ENCODE measurements at regions not wholly inside any gene's neighbourhood (a gene's known extent, or its start where the extent isn't known, plus 50 kb on each side); places are given as distances from the start of the nearest gene placed in this dataset.

GRCh38 chr19:34017601-34018000 is 154.7 kb upstream of the LSM14A start:
- H3K79me2 ChIP-seq (ENCODE audit: insufficient read depth), result no peaks in the 10 kb centered on the region
- no peak for TF ChIP-seq REST (IDR thresholded peaks at IDR 0.05; ENCODE audit: low read depth, low read length)
- no peak for TF ChIP-seq FOXM1 (IDR thresholded peaks at IDR 0.05; ENCODE audit: low read depth)
- no peak for TF ChIP-seq IRF3 (IDR thresholded peaks at IDR 0.05; ENCODE audit: low read depth, low read length)
- no peak for TF ChIP-seq RAD21 (IDR thresholded peaks at IDR 0.05; ENCODE audit: low read length)
- TF ChIP-seq SMC3 (IDR thresholded peaks at IDR 0.05; ENCODE audit: low read depth, low read length), result no peak
- TF ChIP-seq FOXJ3 (CRISPR knock-in tag; IDR thresholded peaks at IDR 0.05), result no peak
- TF ChIP-seq CHD2 (IDR thresholded peaks at IDR 0.05; ENCODE audit: low read length, partially characterized antibody), result no peak
- no peak for TF ChIP-seq RXRA (IDR thresholded peaks at IDR 0.05; ENCODE audit: borderline replicate concordance, low read depth)
- no peak for TF ChIP-seq MEF2A (IDR thresholded peaks at IDR 0.05; ENCODE audit: borderline replicate concordance, low read depth)
- no peak for TF ChIP-seq NFIC (IDR thresholded peaks at IDR 0.05; ENCODE audit: borderline replicate concordance)
- TF ChIP-seq YY1 (IDR thresholded peaks at IDR 0.05; ENCODE audit: low read depth), result no peak
- no peak for TF ChIP-seq GATA2 (CRISPR knock-in tag; IDR thresholded peaks at IDR 0.05)
- TF ChIP-seq FOSL2 (IDR thresholded peaks at IDR 0.05; ENCODE audit: borderline replicate concordance, low read depth), result no peak
- no peak for TF ChIP-seq USF1 (IDR thresholded peaks at IDR 0.05; ENCODE audit: borderline replicate concordance, low read depth)
- TF ChIP-seq NRF1 (IDR thresholded peaks at IDR 0.05; ENCODE audit: low read depth, low read length), result no peak
- no peak for TF ChIP-seq MXI1 (IDR thresholded peaks at IDR 0.05; ENCODE audit: low read depth, low read length)
- no peak for TF ChIP-seq ZBTB33 (IDR thresholded peaks at IDR 0.05; ENCODE audit: borderline replicate concordance, low read depth)
- ChIA-PET POLR2A (no interaction called here), CTCF (no interaction called here)
- H3K4me2 ChIP-seq, result no peak overlapping the region
- H3K4me3 ChIP-seq (ENCODE audit: low read depth in 2 of 2, low read length in 1 of 2), result no peak overlapping the region
- H4K20me1 ChIP-seq (ENCODE audit: insufficient read depth), result no peaks in the 10 kb centered on the region
- no peaks in the 10 kb centered on the region for H3K4me1 ChIP-seq (ENCODE audit: control insufficient read depth in 1 of 2, insufficient read depth in 2 of 2, low read depth in 1 of 2, low read length in 1 of 2)
- H3K9me2 ChIP-seq, result no peaks in the 10 kb centered on the region
- H3F3A ChIP-seq (replicated peaks; ENCODE audit: insufficient read depth), result no peaks in the 10 kb centered on the region
- no peak overlapping the region for H2AFZ ChIP-seq (ENCODE audit: low read depth)
- no peaks in the 10 kb centered on the region for H3K9me3 ChIP-seq
- H3K27ac ChIP-seq (ENCODE audit: low read depth in 2 of 2, low read length in 1 of 2), result no peak overlapping the region
- H3K9ac ChIP-seq, result no peak overlapping the region
- H3K36me3 ChIP-seq (replicated peaks in 1 of 2; ENCODE audit: control insufficient read depth in 1 of 2, insufficient read depth in 2 of 2, low read length in 1 of 2), result no peaks in the 10 kb centered on the region
- 63% methylated on average over 5 of the region's 5 CpGs for WGBS (ENCODE audit: low lambda C conversion rate)
- no peak for DNase-seq
- no peaks in the 10 kb centered on the region for H3K27me3 ChIP-seq (ENCODE audit: insufficient read depth)

Data from SK-N-SH (cell line).